ENCODE measurements at regions not wholly inside any gene's neighbourhood (a gene's known extent, or its start where the extent isn't known, plus 50 kb on each side); places are given as distances from the start of the nearest gene placed in this dataset.

GRCh38 chr15:59950603-59951388 is 53.3 kb upstream of the FOXB1 start:
- POLR2A ChIA-PET, result no interaction called here
- H3K27me3 ChIP-seq (ENCODE audit: control insufficient read depth, insufficient read depth, low read length), result 0 out of 2 replicates have a peak, but pooled peaks cover 2% of the 10 kb centered on the region
- DNase-seq (ENCODE audit: low read depth, low spot score) (no peak), ATAC-seq (no peak)
- in situ Hi-C loops (cut with HindIII; ENCODE audit: low pct_unique_long_range_greater_than_20kb, low sequenced_read_pairs), result no loop called here
- TF ChIP-seq, protein P1, sequence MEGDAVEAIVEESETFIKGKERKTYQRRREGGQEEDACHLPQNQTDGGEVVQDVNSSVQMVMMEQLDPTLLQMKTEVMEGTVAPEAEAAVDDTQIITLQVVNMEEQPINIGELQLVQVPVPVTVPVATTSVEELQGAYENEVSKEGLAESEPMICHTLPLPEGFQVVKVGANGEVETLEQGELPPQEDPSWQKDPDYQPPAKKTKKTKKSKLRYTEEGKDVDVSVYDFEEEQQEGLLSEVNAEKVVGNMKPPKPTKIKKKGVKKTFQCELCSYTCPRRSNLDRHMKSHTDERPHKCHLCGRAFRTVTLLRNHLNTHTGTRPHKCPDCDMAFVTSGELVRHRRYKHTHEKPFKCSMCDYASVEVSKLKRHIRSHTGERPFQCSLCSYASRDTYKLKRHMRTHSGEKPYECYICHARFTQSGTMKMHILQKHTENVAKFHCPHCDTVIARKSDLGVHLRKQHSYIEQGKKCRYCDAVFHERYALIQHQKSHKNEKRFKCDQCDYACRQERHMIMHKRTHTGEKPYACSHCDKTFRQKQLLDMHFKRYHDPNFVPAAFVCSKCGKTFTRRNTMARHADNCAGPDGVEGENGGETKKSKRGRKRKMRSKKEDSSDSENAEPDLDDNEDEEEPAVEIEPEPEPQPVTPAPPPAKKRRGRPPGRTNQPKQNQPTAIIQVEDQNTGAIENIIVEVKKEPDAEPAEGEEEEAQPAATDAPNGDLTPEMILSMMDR (IDR thresholded peaks at IDR 0.05), result no peak
- TF ChIP-seq REST (IDR thresholded peaks at IDR 0.05; ENCODE audit: insufficient read depth in 1 of 2, low read depth in 2 of 2, low read length in 1 of 2) (no peak), SIN3A (IDR thresholded peaks at IDR 0.05; ENCODE audit: borderline replicate concordance, insufficient read depth, low read depth, low read length) (no peak), POLR2AphosphoS5 (IDR thresholded peaks at IDR 0.05; ENCODE audit: low read depth, low read length) (no peak), TCF7L2 (IDR thresholded peaks at IDR 0.05; ENCODE audit: low read depth, low read length) (no peak)
- no peak overlapping the region for H3K27ac ChIP-seq (ENCODE audit: low read length)
- peaks cover 7% of the 10 kb centered on the region for H3K4me1 ChIP-seq (ENCODE audit: control insufficient read depth, insufficient read depth, low read length)
- H3K4me3 ChIP-seq (ENCODE audit: low read depth in 2 of 2, low read length in 2 of 2), result no peak overlapping the region
- BruUV-seq (replicated peaks), result no TSS peak
- no peaks in the 10 kb centered on the region for H3K9me3 ChIP-seq (ENCODE audit: control insufficient read depth, insufficient read depth, low read depth, low read length)
- intact Hi-C loops (cut with micrococcal nuclease; ENCODE audit: unreplicated experiment), result no loop called here
- H3K36me3 ChIP-seq (ENCODE audit: control insufficient read depth, insufficient read depth, low read length), result no peaks in the 10 kb centered on the region
- CTCF ChIA-PET, result no interaction called here

DNA sequence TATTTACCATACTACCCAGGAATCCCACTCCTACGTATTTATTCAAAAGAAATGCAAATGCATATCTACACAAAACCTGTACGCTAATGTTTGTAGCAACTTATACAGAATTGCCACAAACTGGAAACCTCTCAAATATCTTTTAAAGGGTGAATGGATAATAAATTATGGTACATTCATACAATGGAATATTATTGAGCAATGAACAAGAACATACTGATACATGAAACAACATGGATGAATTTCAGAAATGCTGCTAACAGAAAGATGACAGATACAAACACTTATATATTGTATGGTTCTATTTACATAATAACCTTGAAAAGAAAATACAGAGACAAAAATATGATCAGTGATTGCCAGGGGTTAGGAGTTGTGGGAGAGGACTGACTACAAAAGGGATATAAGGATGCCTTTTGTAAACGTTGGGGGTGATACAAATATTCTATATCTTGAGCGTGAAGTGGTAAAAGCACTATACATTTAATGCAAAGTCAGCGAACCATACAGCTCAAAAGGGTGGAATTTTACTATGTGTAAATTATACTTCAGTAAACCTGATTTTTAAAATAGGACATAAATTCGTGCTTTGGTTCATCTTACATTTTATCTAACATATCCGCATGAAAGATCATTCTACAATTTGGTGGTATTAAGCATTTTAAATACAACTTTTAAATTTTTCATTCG is 55.0 kb upstream of the FOXB1 start:
- Histone ChIP-seq H3K4me3 (ENCODE audit: low read depth in 2 of 2, low read length in 2 of 2) (no peak overlapping the region), H3K36me3 (ENCODE audit: control insufficient read depth, insufficient read depth, low read length) (no peaks in the 10 kb centered on the region), H3K27ac (ENCODE audit: low read length) (no peak overlapping the region), H3K27me3 (ENCODE audit: control insufficient read depth, insufficient read depth, low read length) (0 out of 2 replicates have a peak, but pooled peaks cover 2% of the 10 kb centered on the region), H3K4me1 (ENCODE audit: control insufficient read depth, insufficient read depth, low read length) (peaks cover 7% of the 10 kb centered on the region), H3K9me3 (ENCODE audit: control insufficient read depth, insufficient read depth, low read depth, low read length) (no peaks in the 10 kb centered on the region)
- POLR2A ChIA-PET, result no interaction called here
- in situ Hi-C loops (cut with HindIII; ENCODE audit: low pct_unique_long_range_greater_than_20kb, low sequenced_read_pairs) (no loop called here), intact Hi-C loops (cut with micrococcal nuclease; ENCODE audit: unreplicated experiment) (no loop called here)
- no TSS peak for BruUV-seq (replicated peaks)
- TF ChIP-seq REST (IDR thresholded peaks at IDR 0.05; ENCODE audit: insufficient read depth in 1 of 2, low read depth in 2 of 2, low read length in 1 of 2) (no peak), POLR2AphosphoS5 (IDR thresholded peaks at IDR 0.05; ENCODE audit: low read depth, low read length) (no peak), TCF7L2 (IDR thresholded peaks at IDR 0.05; ENCODE audit: low read depth, low read length) (no peak), SIN3A (IDR thresholded peaks at IDR 0.05; ENCODE audit: borderline replicate concordance, insufficient read depth, low read depth, low read length) (no peak)
- TF ChIP-seq, protein P1 (IDR thresholded peaks at IDR 0.05), result no peak
- ATAC-seq (no peak), DNase-seq (ENCODE audit: low read depth, low spot score) (no peak)
- CTCF ChIA-PET, result no interaction called here

All from Panc1 (cell line).